ENCODE measurements at regions not wholly inside any gene's neighbourhood (a gene's known extent, or its start where the extent isn't known, plus 50 kb on each side); places are given as distances from the start of the nearest gene placed in this dataset.

- intact Hi-C loops (cut with micrococcal nuclease), result no loop called here
- no peaks in the 10 kb centered on the region; a peak in 1 of 5 replicates for H3K27me3 ChIP-seq (ENCODE audit: control insufficient read depth in 2 of 2, insufficient read depth in 2 of 2, low read length in 2 of 2)
- ATAC-seq, result no peak
- no peak overlapping the region for H3K9ac ChIP-seq (ENCODE audit: insufficient read depth in 1 of 2, low read depth in 2 of 2, low read length in 2 of 2)
- no peaks in the 10 kb centered on the region for H3K9me1 ChIP-seq (ENCODE audit: control insufficient read depth, insufficient read depth, low read length)
- TF ChIP-seq NCOR1 (IDR thresholded peaks at IDR 0.05) (no peak), NCOA2 (IDR thresholded peaks at IDR 0.05; ENCODE audit: partially characterized antibody in 2 of 2) (no peak), ZNF3 (CRISPR knock-in tag; IDR thresholded peaks at IDR 0.05) (no peak), GTF2E2 (tag; IDR thresholded peaks at IDR 0.05) (no peak), SMARCC2 (IDR thresholded peaks at IDR 0.05; ENCODE audit: low read depth) (no peak), SMAD1 (IDR thresholded peaks at IDR 0.05; ENCODE audit: low read depth, low read length, partially characterized antibody) (no peak), ZSCAN29 (IDR thresholded peaks at IDR 0.05) (no peak), SMAD4 (CRISPR knock-in tag; conservative IDR thresholded peaks at IDR 0.05) (no peak), MEF2A (IDR thresholded peaks at IDR 0.05; ENCODE audit: control insufficient read depth, low read depth, low read length) (no peak), HLTF (IDR thresholded peaks at IDR 0.05) (no peak), PTBP1 (IDR thresholded peaks at IDR 0.05; ENCODE audit: low read depth, low read length) (no peak), ZNF407 (IDR thresholded peaks at IDR 0.05; ENCODE audit: low read depth) (no peak)
- H3K9me3 ChIP-seq (replicated peaks; ENCODE audit: control insufficient read depth, insufficient read depth, low read depth, low read length), result no peaks in the 10 kb centered on the region
- no TSS peak for BruUV-seq (replicated peaks)
- WGBS (ENCODE audit: insufficient coverage, low coverage, missing lambda C conversion rate), result 0% methylated on average over 1 of the region's 1 CpG
- no peaks in the 10 kb centered on the region for H4K20me1 ChIP-seq (replicated peaks; ENCODE audit: control insufficient read depth, insufficient read depth, low read length)
- FAIRE-seq, result no peak
- CTCF ChIA-PET (ENCODE audit: low intra/inter-chr PET ratio), result no interaction called here
- H3K27ac ChIP-seq (ENCODE audit: extremely low read depth, low read depth, low read length), result no peak overlapping the region
- H3K36me3 ChIP-seq (ENCODE audit: control insufficient read depth, insufficient read depth, low read length), result no peaks in the 10 kb centered on the region
- no peak for DNase-seq (ENCODE audit: extremely low read depth in 1 of 4, low spot score in 3 of 4)
- no peak overlapping the region for H2AFZ ChIP-seq (ENCODE audit: low read depth, low read length)
- in situ Hi-C loops (cut with MboI), result no loop called here
- no peak overlapping the region for H3K4me3 ChIP-seq
- no peak overlapping the region for H3K4me2 ChIP-seq (ENCODE audit: insufficient read depth, low read length)
- H3K4me1 ChIP-seq (replicated peaks in 1 of 2; ENCODE audit: control insufficient read depth in 2 of 2, insufficient read depth in 2 of 2, low read length in 2 of 2), result no peaks in the 10 kb centered on the region
- H3K79me2 ChIP-seq (ENCODE audit: control insufficient read depth, insufficient read depth, low read length), result no peaks in the 10 kb centered on the region
- POLR2A ChIA-PET, result no interaction called here
Observed at GRCh38 chr9:99414321-99414720, 192.2 kb downstream of the SEC61B start.
